ENCODE measurements at regions not wholly inside any gene's neighbourhood (a gene's known extent, or its start where the extent isn't known, plus 50 kb on each side); places are given as distances from the start of the nearest gene placed in this dataset.

DNA sequence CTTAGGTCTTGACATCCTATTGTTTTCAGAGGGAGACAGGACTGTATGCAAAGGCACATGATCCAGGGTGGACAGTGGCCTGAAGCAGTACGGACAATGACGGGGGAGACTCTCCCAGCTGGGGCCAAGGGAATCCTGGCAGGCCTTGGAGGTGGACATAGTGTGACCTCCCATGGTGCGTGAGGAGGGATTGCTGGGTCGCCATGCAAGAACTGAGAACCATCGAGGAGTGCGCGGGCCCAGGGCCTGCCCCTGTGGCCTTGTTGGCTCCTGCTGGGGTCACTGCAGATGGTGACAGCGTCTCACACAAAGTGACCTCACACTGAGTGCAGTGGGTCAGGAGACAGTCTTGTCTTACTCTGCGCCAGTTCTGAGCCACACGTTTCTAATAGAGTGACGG lies 192.4 kb downstream of the GADD45G start:
- Histone ChIP-seq H3K9ac (ENCODE audit: control insufficient read depth, extremely low read depth, insufficient read depth, low read length) (no peak overlapping the region), H3K27me3 (ENCODE audit: control insufficient read depth, extremely low read depth, insufficient read depth, low read length) (peaks cover 6% of the 10 kb centered on the region), H3K9me3 (ENCODE audit: control insufficient read depth, low read depth, low read length) (no peaks in the 10 kb centered on the region), H2AFZ (ENCODE audit: control insufficient read depth, low read length) (no peak overlapping the region), H3K79me2 (ENCODE audit: control insufficient read depth, insufficient read depth, low read length) (no peaks in the 10 kb centered on the region), H3K27ac (ENCODE audit: control insufficient read depth, insufficient read depth, low read length) (no peak overlapping the region), H3K4me1 (ENCODE audit: control insufficient read depth, extremely low read depth, insufficient read depth, low read length) (no peaks in the 10 kb centered on the region), H4K20me1 (ENCODE audit: control insufficient read depth, extremely low read depth, insufficient read depth, low read length) (no peaks in the 10 kb centered on the region), H3K36me3 (ENCODE audit: control insufficient read depth in 2 of 2, extremely low read depth in 1 of 2, insufficient read depth in 2 of 2, low read length in 2 of 2) (no peaks in the 10 kb centered on the region), H3K9me1 (ENCODE audit: control insufficient read depth, extremely low read depth, insufficient read depth, low read length) (no peaks in the 10 kb centered on the region), H3K4me3 (ENCODE audit: control insufficient read depth in 2 of 3, extremely low read depth in 1 of 3, insufficient read depth in 2 of 3, low read depth in 1 of 3, low read length in 3 of 3) (no peak overlapping the region), H3K4me2 (ENCODE audit: control insufficient read depth, extremely low read depth, insufficient read depth, low read depth, low read length) (no peak overlapping the region)
- FAIRE-seq = no peak
- no peak for DNase-seq (ENCODE audit: low read depth, low spot score)
- dilution Hi-C loops (cut with MboI; ENCODE audit: extremely low pct_ligation_motif_present, low sequenced_read_pairs) = no loop called here
- TF ChIP-seq EZH2 (IDR thresholded peaks at IDR 0.05; ENCODE audit: low read length) (no peak), CTCF (optimal IDR thresholded peaks at IDR 0.05 in 1 of 3, IDR thresholded peaks at IDR 0.05 in 1 of 3, conservative IDR thresholded peaks at IDR 0.05 in 1 of 3; ENCODE audit: extremely low read depth in 1 of 3, insufficient read depth in 2 of 3, low read length in 3 of 3) (no peak)

- Histone ChIP-seq H4K20me1 (ENCODE audit: control insufficient read depth, extremely low read depth, insufficient read depth, low read length) (no peaks in the 10 kb centered on the region), H3K36me3 (ENCODE audit: control insufficient read depth in 2 of 2, extremely low read depth in 1 of 2, insufficient read depth in 2 of 2, low read length in 2 of 2) (no peaks in the 10 kb centered on the region), H3K9ac (ENCODE audit: control insufficient read depth, extremely low read depth, insufficient read depth, low read length) (no peak overlapping the region), H3K9me1 (ENCODE audit: control insufficient read depth, extremely low read depth, insufficient read depth, low read length) (no peaks in the 10 kb centered on the region), H3K4me3 (ENCODE audit: control insufficient read depth in 2 of 3, extremely low read depth in 1 of 3, insufficient read depth in 2 of 3, low read depth in 1 of 3, low read length in 3 of 3) (no peak overlapping the region), H3K9me3 (ENCODE audit: control insufficient read depth, low read depth, low read length) (no peaks in the 10 kb centered on the region), H3K4me2 (ENCODE audit: control insufficient read depth, extremely low read depth, insufficient read depth, low read depth, low read length) (no peak overlapping the region), H3K4me1 (ENCODE audit: control insufficient read depth, extremely low read depth, insufficient read depth, low read length) (no peaks in the 10 kb centered on the region), H3K27me3 (ENCODE audit: control insufficient read depth, extremely low read depth, insufficient read depth, low read length) (peaks cover 8% of the 10 kb centered on the region), H3K79me2 (ENCODE audit: control insufficient read depth, insufficient read depth, low read length) (no peaks in the 10 kb centered on the region), H2AFZ (ENCODE audit: control insufficient read depth, low read length) (no peak overlapping the region), H3K27ac (ENCODE audit: control insufficient read depth, insufficient read depth, low read length) (no peak overlapping the region)
- DNase-seq (ENCODE audit: low read depth, low spot score) (no peak), FAIRE-seq (no peak)
- dilution Hi-C loops (cut with MboI; ENCODE audit: extremely low pct_ligation_motif_present, low sequenced_read_pairs) = no loop called here
- TF ChIP-seq CTCF (optimal IDR thresholded peaks at IDR 0.05 in 1 of 3, IDR thresholded peaks at IDR 0.05 in 1 of 3, conservative IDR thresholded peaks at IDR 0.05 in 1 of 3; ENCODE audit: extremely low read depth in 1 of 3, insufficient read depth in 2 of 3, low read length in 3 of 3) (no peak), EZH2 (IDR thresholded peaks at IDR 0.05; ENCODE audit: low read length) (no peak)
These were observed 193.2 kb downstream of the GADD45G start for GRCh38 chr9:89797937-89798455.

Measured in keratinocyte (primary cell).